MCF 10A (cell line): ENCODE measurements at regions not wholly inside any gene's neighbourhood (a gene's known extent, or its start where the extent isn't known, plus 50 kb on each side); places are given as distances from the start of the nearest gene placed in this dataset.

Source experiments
- BruUV-seq: library from RNA; stranded (reverse); fragments of 400-500 nt; replicated peaks from 2 replicates; lab custom pipeline; 2021; lab: Mats Ljungman, UMichigan
- CTCF ChIA-PET: fragments of 300-600 bp; sonication (Branson Sonifier 250); formaldehyde crosslinking; extraction: SDS; loops from one replicate; lab custom pipeline; 2021; ENCODE audit warnings: antibody characterized with exemption, inconsistent platforms; lab: Yijun Ruan, JAX
- POLR2A ChIA-PET: fragments of 300-600, 350-650 bp; sonication (Branson Sonifier 250); formaldehyde crosslinking; extraction: SDS; loops from one replicate; lab custom pipeline; 2020; ENCODE audit warnings: antibody characterized with exemption, inconsistent platforms; lab: Yijun Ruan, JAX
- DNase-seq: peaks from one replicate; pipeline ENCODE4 v3.0.0-alpha.2; 2018; ENCODE audit not compliant: unreplicated experiment
- H3K27ac Mint-ChIP-seq: one replicate; pipeline ENCODE4 v1.8.0; 2022; ENCODE audit warnings: mild to moderate bottlenecking, low read depth, mixed read lengths; ENCODE audit not compliant: unreplicated experiment
- H3K27me3 Mint-ChIP-seq: one replicate; pipeline ENCODE4 v1.8.0; 2022; ENCODE audit warnings: mixed read lengths; ENCODE audit not compliant: insufficient read depth, unreplicated experiment
- H3K36me3 Mint-ChIP-seq: one replicate; pipeline ENCODE4 v1.8.0; 2022; ENCODE audit warnings: mild to moderate bottlenecking, moderate library complexity, mixed read lengths; ENCODE audit not compliant: insufficient read depth, unreplicated experiment
- H3K4me1 Mint-ChIP-seq: one replicate; pipeline ENCODE4 v1.8.0; 2022; ENCODE audit warnings: mixed read lengths; ENCODE audit not compliant: insufficient read depth, unreplicated experiment
- H3K4me3 Mint-ChIP-seq: one replicate; pipeline ENCODE4 v1.8.0; 2022; ENCODE audit warnings: mild to moderate bottlenecking, moderate library complexity, mixed read lengths; ENCODE audit not compliant: unreplicated experiment
- H3K9me3 Mint-ChIP-seq: one replicate; pipeline ENCODE4 v1.8.0; 2022; ENCODE audit warnings: mixed read lengths; ENCODE audit not compliant: unreplicated experiment
- CTCF ChIP-seq: fragments of 200-600 bp; IDR thresholded peaks from one replicate; pipeline ENCODE4 v1.8.0; 2022; ENCODE audit warnings: antibody characterized with exemption, mild to moderate bottlenecking; ENCODE audit not compliant: unreplicated experiment
- intact Hi-C: fragments of 100-400 bp; cut with micrococcal nuclease; formaldehyde crosslinking; loops from 2 replicates; pipeline ENCODE4 v1.14.1; 2022

- peaks cover 8% of the 10 kb centered on the region for H3K9me3 Mint-ChIP-seq
- intact Hi-C loops: no loop called here
Observed at GRCh38 chr15:31259562-31260252, 66.9 kb upstream of the KLF13 start.

GRCh38 chr15:31260646-31261265 is 65.9 kb upstream of the KLF13 start:
- no peak for DNase-seq
- Mint-ChIP-seq H3K36me3 (peaks cover 12% of the 10 kb centered on the region), H3K4me3 (no peak overlapping the region), H3K27ac (no peak overlapping the region), H3K4me1 (peaks cover 24% of the 10 kb centered on the region), H3K9me3 (peaks cover 8% of the 10 kb centered on the region), H3K27me3 (no peaks in the 10 kb centered on the region)
- BruUV-seq: no TSS peak
- ChIA-PET CTCF (no interaction called here), POLR2A (interaction anchor here (1.0 kb wide), 2 partner anchors 16 to 24 kb away, joined by 4 read pairs; no protein-coding TSS in a partner anchor)
- intact Hi-C loops: no loop called here
- no peak for TF ChIP-seq CTCF

More at GRCh38 chr15:31259562-31260252, 66.9 kb upstream of the KLF13 start:
- BruUV-seq: no TSS peak
- Mint-ChIP-seq H3K4me1 (peaks cover 30% of the 10 kb centered on the region), H3K36me3 (peaks cover 12% of the 10 kb centered on the region), H3K27ac (no peak overlapping the region), H3K4me3 (no peak overlapping the region), H3K27me3 (no peaks in the 10 kb centered on the region)
- no peak for DNase-seq
- POLR2A ChIA-PET: no interaction called here
- TF ChIP-seq CTCF: no peak
- CTCF ChIA-PET: no interaction called here

GRCh38 chr15:31261266-31262142 is 65.1 kb upstream of the KLF13 start:
- ChIA-PET CTCF (interaction anchor here (0.5 to 1.2 kb wide), 3 partner anchors 38 to 145 kb away, joined by 3 read pairs; no protein-coding TSS in a partner anchor), POLR2A (interaction anchor here (1.0 kb wide), 2 partner anchors 17 to 25 kb away, joined by 4 read pairs; no protein-coding TSS in a partner anchor)
- intact Hi-C loops: no loop called here
- H3K4me1 Mint-ChIP-seq: peaks cover 24% of the 10 kb centered on the region
- no peak overlapping the region for H3K4me3 Mint-ChIP-seq
- no TSS peak for BruUV-seq
- no peak for TF ChIP-seq CTCF
- H3K36me3 Mint-ChIP-seq: peaks cover 12% of the 10 kb centered on the region
- H3K27ac Mint-ChIP-seq: no peak overlapping the region
- H3K9me3 Mint-ChIP-seq: peaks cover 8% of the 10 kb centered on the region
- no peaks in the 10 kb centered on the region for H3K27me3 Mint-ChIP-seq
- DNase-seq: no peak
